ENCODE measurements at regions not wholly inside any gene's neighbourhood (a gene's known extent, or its start where the extent isn't known, plus 50 kb on each side); places are given as distances from the start of the nearest gene placed in this dataset.
A peak's percentile ranks its signal among the peaks of the same experiment; 100 is the strongest.

DNA sequence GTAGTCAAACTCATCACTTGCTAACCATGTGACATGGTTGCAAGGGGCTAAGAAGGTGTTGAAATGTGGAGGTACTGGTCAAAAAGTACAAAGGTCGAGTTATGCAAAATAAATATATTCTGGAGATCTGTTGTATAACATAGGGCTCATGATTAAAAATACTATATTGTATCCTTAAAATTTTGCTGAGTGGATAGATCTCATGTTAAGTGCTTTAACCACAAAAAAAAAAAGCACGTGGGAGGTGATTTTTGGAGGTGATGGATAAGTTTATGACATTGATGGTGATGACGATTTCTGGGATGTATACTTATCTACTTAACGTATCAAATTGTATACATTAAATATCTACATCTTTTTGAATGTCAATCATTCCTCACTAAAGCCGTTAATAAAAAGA, 96.2 kb upstream of the PAPPA start:
- H4K20me1 ChIP-seq, result no peaks in the 10 kb centered on the region
- H3K4me1 ChIP-seq, result no peaks in the 10 kb centered on the region
- no peaks in the 10 kb centered on the region for H3K36me3 ChIP-seq
- no peak overlapping the region for H3K9ac ChIP-seq
- no peak overlapping the region for H3K4me3 ChIP-seq
- no peaks in the 10 kb centered on the region for H3K27me3 ChIP-seq
- H3K27ac ChIP-seq, result no peak overlapping the region
- TF ChIP-seq Cebpa-rat (IDR thresholded peaks at IDR 0.05), result no peak
- no peak overlapping the region for H3K4me2 ChIP-seq
- H3K9me3 ChIP-seq (replicated peaks in 1 of 11), result no peaks in the 10 kb centered on the region

DNA sequence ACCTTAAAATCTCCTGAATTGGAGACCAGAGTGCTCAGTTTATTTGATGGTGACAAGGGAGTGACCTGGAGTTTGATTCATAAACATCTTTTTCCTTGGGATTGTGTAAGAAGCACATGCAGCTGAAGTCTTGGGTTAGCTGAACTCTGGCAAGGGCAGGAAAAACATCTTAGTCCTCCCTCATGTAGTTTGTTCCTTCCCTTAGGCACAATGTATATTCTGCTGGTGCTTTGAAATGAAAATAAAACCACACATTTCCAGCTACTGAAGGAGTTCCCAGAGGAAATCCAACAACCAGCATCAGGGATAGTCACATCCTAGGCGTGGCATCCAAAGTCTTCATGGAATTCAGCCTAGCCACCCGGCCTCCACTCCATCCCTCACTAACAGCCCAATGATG, 95.2 kb upstream of the PAPPA start:
- Histone ChIP-seq H3K4me1 (no peaks in the 10 kb centered on the region), H4K20me1 (no peaks in the 10 kb centered on the region), H3K27me3 (no peaks in the 10 kb centered on the region), H3K9me3 (replicated peaks in 1 of 11) (no peaks in the 10 kb centered on the region), H3K4me2 (no peak overlapping the region), H3K27ac (no peak overlapping the region), H3K9ac (no peak overlapping the region), H3K36me3 (no peaks in the 10 kb centered on the region), H3K4me3 (no peak overlapping the region)
- TF ChIP-seq Cebpa-rat (IDR thresholded peaks at IDR 0.05), result no peak

DNA sequence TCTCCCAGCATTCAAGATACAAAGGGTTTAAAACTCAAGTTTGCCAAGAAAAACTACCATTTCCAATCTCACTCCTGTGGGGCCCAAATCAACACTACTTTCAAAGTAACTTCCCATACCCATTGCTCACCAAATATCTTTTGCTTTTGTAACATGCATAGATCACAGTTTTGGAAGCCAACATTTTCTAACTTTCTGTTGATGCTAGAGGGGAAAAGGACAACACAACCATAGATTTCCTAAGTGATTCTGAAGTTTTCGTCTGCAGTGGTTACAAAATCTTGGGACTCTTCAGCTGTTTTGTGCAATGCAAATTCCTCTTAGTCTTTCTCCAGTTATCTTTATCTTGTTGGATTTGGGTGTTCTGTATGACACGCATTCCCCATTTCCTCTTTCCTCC, 94.1 kb upstream of the PAPPA start:
- H3K4me2 ChIP-seq, result no peak overlapping the region
- no peak for TF ChIP-seq Cebpa-rat (IDR thresholded peaks at IDR 0.05)

GRCh38 chr9:116060631-116061030, 93.0 kb upstream of the PAPPA start:
- Histone ChIP-seq H3K4me3 (no peak overlapping the region), H3K36me3 (no peaks in the 10 kb centered on the region), H3K9ac (no peak overlapping the region), H4K20me1 (no peaks in the 10 kb centered on the region), H3K9me3 (replicated peaks in 1 of 11) (no peaks in the 10 kb centered on the region), H3K27ac (no peak overlapping the region), H3K4me1 (no peaks in the 10 kb centered on the region), H3K4me2 (no peak overlapping the region), H3K27me3 (no peaks in the 10 kb centered on the region)
- TF ChIP-seq Cebpa-rat (IDR thresholded peaks at IDR 0.05), result no peak

More for the DNA sequence above, 94.1 kb upstream of the PAPPA start:
- no peaks in the 10 kb centered on the region for H3K4me1 ChIP-seq
- H3K27ac ChIP-seq, result no peak overlapping the region
- no peaks in the 10 kb centered on the region for H3K27me3 ChIP-seq
- no peak overlapping the region for H3K9ac ChIP-seq
- H3K4me3 ChIP-seq, result no peak overlapping the region
- no peaks in the 10 kb centered on the region for H3K36me3 ChIP-seq
- H4K20me1 ChIP-seq, result no peaks in the 10 kb centered on the region
- no peaks in the 10 kb centered on the region for H3K9me3 ChIP-seq (replicated peaks in 1 of 11)

GRCh38 chr9:116061546-116062205, 91.9 kb upstream of the PAPPA start:
- no peak for TF ChIP-seq Cebpa-rat (IDR thresholded peaks at IDR 0.05)
- Histone ChIP-seq H4K20me1 (no peaks in the 10 kb centered on the region), H3K36me3 (no peaks in the 10 kb centered on the region), H3K4me2 (no peak overlapping the region), H3K4me1 (no peaks in the 10 kb centered on the region), H3K27ac (no peak overlapping the region), H3K9ac (no peak overlapping the region), H3K4me3 (no peak overlapping the region), H3K27me3 (no peaks in the 10 kb centered on the region), H3K9me3 (replicated peaks in 1 of 11) (no peaks in the 10 kb centered on the region)

DNA sequence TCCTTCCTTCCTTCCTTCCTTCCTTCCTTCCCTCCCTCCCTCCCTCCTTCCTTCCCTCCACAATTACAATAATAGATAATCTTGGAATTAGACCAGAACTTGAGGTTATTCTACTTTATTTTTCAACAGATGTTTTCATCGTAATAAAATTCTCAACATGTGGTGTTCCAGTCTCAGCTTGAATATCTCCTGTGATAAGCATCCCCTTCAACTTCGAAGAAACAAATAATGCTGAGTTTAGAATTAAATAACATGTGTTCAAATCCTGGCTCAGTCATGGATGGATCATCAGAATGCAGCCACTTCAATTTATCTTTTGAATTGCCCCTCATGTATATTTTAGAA, 91.4 kb upstream of the PAPPA start:
- Histone ChIP-seq H3K4me2 (no peak overlapping the region), H3K4me3 (no peak overlapping the region), H3K4me1 (no peaks in the 10 kb centered on the region), H3K36me3 (no peaks in the 10 kb centered on the region), H3K27ac (no peak overlapping the region), H3K9ac (no peak overlapping the region), H3K27me3 (no peaks in the 10 kb centered on the region), H3K9me3 (replicated peaks in 1 of 11) (no peaks in the 10 kb centered on the region), H4K20me1 (no peaks in the 10 kb centered on the region)
- TF ChIP-seq Cebpa-rat (IDR thresholded peaks at IDR 0.05), result no peak

DNA sequence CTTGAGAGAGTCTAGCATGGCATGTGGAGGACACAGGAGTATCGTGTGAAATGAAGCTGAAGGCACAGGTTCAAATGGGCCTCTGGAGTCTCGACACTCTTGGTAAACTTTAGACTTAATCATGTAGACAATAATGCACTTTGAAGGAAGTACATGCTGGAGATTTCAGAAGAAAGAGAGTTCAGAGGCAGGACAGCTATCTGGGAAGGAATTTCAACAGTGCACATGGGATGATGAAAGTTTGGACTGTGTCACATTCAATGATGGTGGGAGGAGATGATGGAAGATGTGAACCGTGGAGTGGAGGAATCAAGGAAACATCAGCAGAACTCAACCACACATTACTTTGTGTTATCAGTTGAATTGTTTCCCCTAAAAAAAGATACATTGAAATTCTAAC, 88.6 kb upstream of the PAPPA start:
- no peak overlapping the region for H3K4me2 ChIP-seq
- H4K20me1 ChIP-seq, result no peaks in the 10 kb centered on the region
- H3K36me3 ChIP-seq, result no peaks in the 10 kb centered on the region
- no peaks in the 10 kb centered on the region for H3K4me1 ChIP-seq
- H3K9me3 ChIP-seq (replicated peaks in 1 of 11), result no peaks in the 10 kb centered on the region
- no peak overlapping the region for H3K9ac ChIP-seq
- H3K4me3 ChIP-seq, result no peak overlapping the region
- no peaks in the 10 kb centered on the region for H3K27me3 ChIP-seq
- no peak for TF ChIP-seq Cebpa-rat (IDR thresholded peaks at IDR 0.05)
- H3K27ac ChIP-seq, result no peak overlapping the region

DNA sequence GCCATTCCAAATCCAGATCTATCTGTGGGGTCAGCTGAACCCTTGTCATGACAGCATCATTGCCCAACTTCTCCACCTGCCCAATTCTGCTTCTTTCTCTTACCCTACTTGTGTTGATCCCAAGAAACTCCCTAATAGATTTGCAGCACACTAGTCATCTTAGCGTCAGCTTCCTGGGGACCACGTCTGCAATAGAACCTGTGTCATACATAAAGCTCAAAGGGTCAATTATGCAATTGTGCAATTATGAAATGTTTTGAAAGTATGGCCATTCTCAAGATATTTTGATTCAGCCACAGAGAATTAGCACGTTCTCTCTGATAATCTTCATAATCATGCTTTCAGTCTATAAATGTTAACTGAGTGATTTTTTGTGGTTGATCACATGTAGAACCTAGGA, 87.4 kb upstream of the PAPPA start:
- no peaks in the 10 kb centered on the region for H3K9me3 ChIP-seq (replicated peaks in 1 of 11)
- 0 out of 22 replicates have a peak, but pooled peaks of 1 of the 11 experiments have one; percentile 8 for TF ChIP-seq Cebpa-rat (IDR thresholded peaks at IDR 0.05)
- no peak overlapping the region for H3K4me3 ChIP-seq
- no peaks in the 10 kb centered on the region for H3K27me3 ChIP-seq
- H3K9ac ChIP-seq, result no peak overlapping the region
- no peak overlapping the region for H3K27ac ChIP-seq
- no peaks in the 10 kb centered on the region for H3K36me3 ChIP-seq
- H4K20me1 ChIP-seq, result no peaks in the 10 kb centered on the region
- no peaks in the 10 kb centered on the region for H3K4me1 ChIP-seq
- no peak overlapping the region for H3K4me2 ChIP-seq

- no peak overlapping the region for H3K9ac ChIP-seq
- H3K9me3 ChIP-seq (replicated peaks in 1 of 11), result no peaks in the 10 kb centered on the region
- no peak for TF ChIP-seq Cebpa-rat (IDR thresholded peaks at IDR 0.05)
- no peak overlapping the region for H3K4me2 ChIP-seq
- no peaks in the 10 kb centered on the region for H3K4me1 ChIP-seq
- no peaks in the 10 kb centered on the region for H4K20me1 ChIP-seq
- H3K36me3 ChIP-seq, result no peaks in the 10 kb centered on the region
- no peak overlapping the region for H3K27ac ChIP-seq
- H3K27me3 ChIP-seq, result no peaks in the 10 kb centered on the region
- H3K4me3 ChIP-seq, result no peak overlapping the region
These were observed 86.0 kb upstream of the PAPPA start for GRCh38 chr9:116067566-116067965.

- Histone ChIP-seq H3K4me2 (no peak overlapping the region), H4K20me1 (no peaks in the 10 kb centered on the region), H3K27me3 (no peaks in the 10 kb centered on the region), H3K27ac (no peak overlapping the region), H3K4me3 (no peak overlapping the region), H3K9me3 (replicated peaks in 1 of 11) (no peaks in the 10 kb centered on the region), H3K9ac (no peak overlapping the region), H3K36me3 (no peaks in the 10 kb centered on the region), H3K4me1 (no peaks in the 10 kb centered on the region)
- TF ChIP-seq Cebpa-rat (IDR thresholded peaks at IDR 0.05), result no peak
These were observed 83.2 kb upstream of the PAPPA start for GRCh38 chr9:116070256-116070914.

Measured in BLaER1 treated with 17β-estradiol and CSF1 and Interleukin-3, amounts not matched to agents 10 nM and 100 nM (cell line).